ENCODE measurements at regions not wholly inside any gene's neighbourhood (a gene's known extent, or its start where the extent isn't known, plus 50 kb on each side); places are given as distances from the start of the nearest gene placed in this dataset.

DNA sequence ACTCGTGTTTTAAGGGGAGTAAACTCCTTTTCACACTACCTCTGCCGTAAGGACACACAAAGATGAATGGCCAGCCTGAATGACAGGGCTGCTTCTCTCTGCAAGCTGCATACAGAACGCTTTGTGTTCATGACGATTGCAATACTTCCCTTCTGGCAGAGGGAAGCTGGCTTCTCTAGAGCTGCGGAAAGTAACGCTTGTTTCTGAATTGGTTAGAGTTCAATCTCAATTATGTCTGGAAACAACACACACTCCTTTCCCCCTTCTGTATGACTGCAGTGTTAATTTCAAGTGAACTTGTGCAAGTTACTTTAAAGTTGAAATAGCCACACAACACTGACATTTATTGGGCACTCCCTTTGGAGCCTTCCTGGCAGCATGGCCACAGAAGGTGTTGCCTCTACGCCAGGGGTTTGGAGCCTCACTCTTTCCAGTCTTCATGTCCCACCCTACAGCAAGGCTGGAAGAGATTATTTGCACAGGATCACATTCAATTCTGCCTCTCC is 242.6 kb downstream of the NDFIP2 start:
- DNase-seq (ENCODE audit: low read depth in 2 of 2) = no peak

DNA sequence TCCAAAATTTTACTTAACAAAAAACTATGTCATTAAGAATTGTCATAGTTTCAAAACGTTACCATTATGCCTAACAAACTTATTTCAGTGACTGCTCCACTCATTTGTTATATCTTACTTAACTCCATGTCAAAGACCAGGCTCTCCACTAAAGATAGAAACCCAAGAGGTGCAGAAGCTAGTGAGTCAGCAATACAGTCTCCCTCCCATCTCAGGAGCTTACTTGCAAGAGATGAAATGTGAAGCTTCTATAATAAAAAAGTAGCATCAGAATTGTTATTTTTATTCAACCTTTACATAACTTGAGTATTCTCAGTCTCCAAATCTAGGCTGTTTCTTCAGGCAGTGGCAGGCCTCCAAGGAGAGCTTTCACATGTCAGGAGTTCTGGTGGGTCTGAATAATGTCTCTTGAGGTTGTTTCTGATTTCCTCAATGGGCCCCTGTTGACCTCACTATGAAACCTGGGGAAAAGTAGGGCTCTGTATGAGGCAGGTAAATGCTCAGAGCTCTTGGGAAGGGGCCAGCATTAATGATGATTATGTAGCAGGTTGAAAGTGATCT is 242.0 kb downstream of the NDFIP2 start:
- no peak for DNase-seq (ENCODE audit: low read depth in 2 of 2)

DNA sequence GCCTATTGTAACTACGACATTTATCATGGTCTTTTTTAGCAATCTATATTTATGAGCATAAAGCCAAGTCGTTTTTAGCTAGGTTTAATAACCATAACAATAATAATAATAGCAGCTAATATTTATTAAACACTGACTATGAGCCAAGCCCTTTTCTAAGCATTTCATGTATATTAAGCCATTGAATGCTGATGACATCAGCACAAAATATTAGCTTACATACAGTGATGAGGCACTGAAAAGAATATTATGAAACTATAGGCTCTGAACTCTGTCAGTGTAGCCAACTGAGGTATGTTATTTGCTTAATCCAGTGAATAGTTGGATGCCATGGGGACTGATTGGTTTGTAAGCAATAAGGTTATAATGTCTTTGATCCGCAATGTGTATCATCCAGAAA is 235.2 kb downstream of the NDFIP2 start:
- DNase-seq (ENCODE audit: low read depth in 2 of 2) = no peak

DNA sequence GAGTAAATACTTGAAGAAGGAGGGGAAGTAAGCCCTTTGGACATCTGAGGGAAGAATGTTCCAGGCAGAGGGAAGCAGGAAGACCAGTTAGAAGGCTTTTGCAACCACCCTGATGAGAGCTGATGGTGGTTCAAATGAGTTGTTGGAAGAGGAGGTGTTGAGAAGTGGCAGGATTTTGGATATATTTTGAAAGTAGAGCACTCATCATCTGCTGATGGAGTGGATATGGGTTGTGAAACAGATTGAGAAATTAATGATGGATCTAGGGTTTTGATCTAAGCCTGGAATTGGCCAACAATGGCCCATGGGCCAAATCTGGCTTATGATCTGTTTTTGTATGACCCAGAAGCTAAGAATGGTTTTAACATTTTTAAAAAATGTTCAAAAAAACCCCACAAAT is 230.7 kb downstream of the NDFIP2 start:
- no peak for DNase-seq (ENCODE audit: low read depth in 2 of 2)

DNA sequence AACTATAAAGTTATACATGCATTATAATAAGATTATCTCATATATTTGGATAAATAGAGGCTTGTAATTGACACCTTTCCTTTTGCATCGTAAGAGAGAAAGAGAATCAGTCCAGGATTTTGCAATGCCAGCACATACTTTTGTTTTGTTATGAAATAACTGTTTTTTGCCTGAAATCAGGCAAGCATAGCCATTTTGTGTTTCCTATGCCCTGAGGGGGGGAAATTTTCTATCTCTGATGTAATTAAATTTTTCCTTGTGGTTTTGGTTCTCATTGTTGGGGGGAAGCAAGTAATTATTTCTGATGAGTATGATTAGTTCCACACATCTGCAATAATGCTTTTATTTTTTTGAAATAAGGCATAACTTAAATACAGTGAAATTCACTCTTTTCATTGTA is 229.4 kb downstream of the NDFIP2 start:
- no peak for DNase-seq (ENCODE audit: low read depth in 2 of 2)

DNA sequence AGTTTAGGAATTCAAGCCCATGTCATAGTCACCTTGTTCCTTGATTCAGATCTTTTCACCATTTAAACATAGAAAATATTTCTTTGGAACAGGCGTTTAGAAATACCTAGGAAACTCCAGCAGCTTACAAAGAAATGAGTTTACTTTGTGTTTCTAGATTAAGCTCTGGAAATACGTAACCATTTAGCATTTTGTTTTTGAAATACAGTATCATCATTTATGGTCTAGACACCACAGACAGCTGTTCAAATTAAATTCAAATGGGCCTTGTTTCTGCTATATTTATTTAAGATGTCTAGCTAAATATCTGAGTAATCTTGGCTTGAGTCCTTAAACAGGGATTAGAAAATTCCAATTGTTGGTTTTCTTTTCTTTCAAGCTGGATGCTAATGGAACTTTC is 228.5 kb downstream of the NDFIP2 start:
- no peak for DNase-seq (ENCODE audit: low read depth in 2 of 2)

DNA sequence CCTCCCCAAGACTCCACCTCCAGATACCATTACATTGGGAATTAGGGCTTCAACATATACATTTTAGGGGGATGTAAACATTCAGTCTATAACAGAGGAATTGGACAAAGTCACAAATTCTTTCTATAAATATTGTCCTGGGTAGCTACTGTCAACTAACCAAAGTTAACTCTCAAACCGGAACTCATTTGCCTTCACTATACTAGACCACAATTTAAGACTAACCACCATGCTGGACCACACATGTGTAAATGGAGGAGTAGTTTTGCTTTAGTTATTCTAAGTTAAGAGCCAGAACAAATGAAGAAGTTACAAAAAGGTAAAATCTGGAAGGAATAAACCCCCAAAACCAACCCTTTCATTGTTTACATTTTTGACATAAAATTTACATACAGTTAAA is 222.8 kb downstream of the NDFIP2 start:
- no peak for DNase-seq (ENCODE audit: low read depth in 2 of 2)

DNA sequence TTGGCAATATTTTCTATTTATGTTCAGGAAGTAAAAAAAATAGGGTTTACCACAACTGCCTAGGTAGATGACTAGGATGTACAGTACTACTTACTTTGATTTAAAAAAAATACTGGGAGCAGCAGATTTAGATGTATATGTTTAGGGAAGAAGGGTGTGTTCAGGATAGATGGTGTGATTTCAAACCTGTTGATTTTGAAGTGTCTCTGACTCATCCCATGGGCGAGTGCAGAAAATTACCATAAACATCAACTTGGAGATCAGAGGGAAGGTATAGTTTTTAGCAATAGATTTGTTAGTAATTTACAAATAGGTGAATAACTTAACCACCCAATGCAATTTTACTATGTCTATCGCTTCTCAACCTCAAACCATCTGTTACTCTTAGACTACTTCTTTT is 214.8 kb downstream of the NDFIP2 start:
- DNase-seq (ENCODE audit: low read depth in 2 of 2) = no peak

DNA sequence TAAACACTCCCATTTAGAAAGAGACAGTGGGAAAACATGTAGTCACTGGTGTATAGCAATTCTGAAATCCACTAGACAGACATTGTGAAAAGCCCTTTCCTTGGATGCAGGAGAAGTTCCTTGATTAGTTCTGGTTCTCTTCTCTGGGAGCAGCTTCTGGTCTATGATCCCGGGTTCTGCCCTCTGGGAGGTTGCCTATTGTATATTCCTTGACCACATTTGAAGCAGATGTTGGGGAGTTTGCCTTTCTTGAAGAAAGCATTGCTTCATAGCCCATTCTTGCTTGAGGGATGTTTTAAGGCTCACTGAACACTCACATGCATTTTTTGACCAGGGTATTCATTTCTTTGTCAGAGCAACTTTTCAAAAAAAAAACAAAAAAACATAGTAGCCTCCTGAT is 211.9 kb downstream of the NDFIP2 start:
- no peak for DNase-seq (ENCODE audit: low read depth in 2 of 2)

DNA sequence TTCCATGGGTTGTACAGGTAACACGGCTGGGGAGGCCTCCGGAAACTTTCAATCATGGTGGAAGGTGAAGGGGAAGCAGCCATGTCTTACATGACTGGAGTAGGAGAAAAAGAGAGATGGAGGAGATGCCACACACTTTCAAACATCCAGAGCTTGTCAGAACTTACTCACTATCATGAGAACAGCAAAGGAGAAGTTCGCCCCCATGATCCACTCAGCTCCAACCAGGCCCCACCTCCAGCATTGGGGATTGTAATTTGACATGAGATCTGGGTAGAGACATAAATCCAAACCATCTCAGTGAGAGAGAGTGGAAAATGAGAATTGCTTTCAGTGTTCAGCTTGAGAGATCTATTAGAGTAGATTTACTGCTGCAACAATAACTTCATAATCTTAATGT is 210.9 kb downstream of the NDFIP2 start:
- DNase-seq (ENCODE audit: low read depth in 2 of 2) = no peak

DNA sequence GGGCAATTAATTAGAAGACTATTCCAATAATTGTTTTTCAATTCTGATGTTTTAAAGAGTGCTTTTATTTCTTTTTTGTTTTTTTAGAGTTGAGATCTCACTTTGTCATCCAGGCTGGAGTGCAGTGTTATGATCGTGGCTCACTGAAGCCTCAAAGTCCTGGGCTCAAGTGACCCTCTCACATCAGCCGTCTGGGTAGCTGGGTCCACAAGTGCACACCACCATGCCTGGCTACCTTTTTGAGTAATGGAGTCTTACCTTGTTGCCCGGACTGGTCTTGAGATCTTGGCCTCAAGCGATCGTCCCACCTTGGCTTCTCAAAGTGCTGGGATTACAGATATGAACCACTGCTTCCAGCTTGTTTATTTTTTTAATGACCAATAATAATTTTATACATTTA is 207.8 kb downstream of the NDFIP2 start:
- no peak for DNase-seq (ENCODE audit: low read depth in 2 of 2)

DNA sequence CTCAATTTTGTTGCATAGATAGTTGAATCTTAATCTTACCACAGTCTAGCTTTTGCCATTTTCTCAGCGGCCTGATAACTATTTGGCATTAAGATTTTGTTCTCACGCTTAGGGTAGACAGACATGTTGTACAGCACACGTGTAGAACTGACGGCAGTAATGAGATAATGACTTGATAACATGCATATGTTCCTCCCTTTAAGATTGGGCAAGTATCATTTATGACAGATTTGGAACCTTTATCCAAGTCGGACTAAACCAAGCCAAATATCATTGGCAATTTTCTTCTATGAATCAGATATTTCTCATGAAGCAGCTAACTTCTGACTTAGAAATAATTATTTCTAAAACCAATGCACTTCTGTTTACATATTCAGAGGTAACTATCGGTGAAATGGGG is 205.5 kb downstream of the NDFIP2 start:
- no peak for DNase-seq (ENCODE audit: low read depth in 2 of 2)

DNA sequence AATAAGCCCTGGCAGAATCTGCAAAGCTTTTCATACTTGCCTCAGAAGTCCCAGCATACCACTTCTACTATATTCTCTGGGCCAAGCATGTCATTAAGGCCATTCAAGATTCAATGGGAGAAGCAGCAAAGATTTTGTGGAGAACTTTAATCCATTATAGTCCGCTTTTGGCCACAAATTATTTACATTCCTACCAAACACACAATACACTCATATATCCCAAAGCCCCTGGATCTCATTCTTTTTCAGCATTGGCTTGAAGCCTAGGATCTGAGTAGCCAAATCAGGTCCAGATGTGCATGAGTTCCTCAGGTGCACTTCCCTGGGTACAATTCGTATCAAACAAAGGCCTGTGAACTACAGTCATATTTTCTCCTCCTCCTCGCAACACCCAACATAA is 203.4 kb downstream of the NDFIP2 start:
- no peak for DNase-seq (ENCODE audit: low read depth in 2 of 2)

DNA sequence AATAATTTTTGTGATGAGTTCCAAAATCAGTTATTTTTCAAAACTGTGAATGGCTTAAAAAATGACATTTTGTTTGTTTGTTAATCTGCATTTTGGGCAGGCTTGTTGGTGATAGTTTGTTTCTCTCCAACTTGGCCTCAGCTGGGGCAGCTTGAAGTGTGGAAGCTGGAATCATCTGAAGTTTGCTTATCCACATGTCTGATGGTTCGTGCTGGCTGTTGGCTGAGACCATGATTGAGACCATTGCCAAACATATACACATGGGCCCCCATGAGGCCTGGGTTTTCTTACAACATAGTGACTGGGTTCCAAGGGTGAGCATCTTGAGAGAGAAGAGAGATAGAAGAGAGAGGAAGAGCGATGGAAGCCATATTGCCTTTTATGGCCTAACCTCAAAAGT is 201.2 kb downstream of the NDFIP2 start:
- no peak for DNase-seq (ENCODE audit: low read depth in 2 of 2)

DNA sequence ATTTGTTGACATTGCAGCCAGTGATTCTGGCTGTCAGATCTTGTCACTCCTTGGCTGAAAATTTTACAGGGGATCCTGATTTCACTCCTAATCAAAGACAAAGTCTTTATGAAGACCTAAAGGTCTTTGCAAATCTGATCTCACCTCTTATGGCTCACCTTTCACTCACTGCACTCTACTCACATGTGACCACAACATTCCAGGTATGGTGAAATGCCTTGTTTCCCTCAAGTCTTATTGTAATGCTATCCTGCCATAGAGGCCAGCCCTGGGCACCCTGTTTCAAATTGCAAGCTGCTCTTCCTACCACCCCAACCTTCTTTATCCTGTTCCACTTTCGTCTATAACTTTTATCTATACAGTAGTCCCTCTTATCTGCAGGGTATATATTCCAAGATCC is 200.1 kb downstream of the NDFIP2 start:
- DNase-seq (ENCODE audit: low read depth in 2 of 2) = no peak

DNA sequence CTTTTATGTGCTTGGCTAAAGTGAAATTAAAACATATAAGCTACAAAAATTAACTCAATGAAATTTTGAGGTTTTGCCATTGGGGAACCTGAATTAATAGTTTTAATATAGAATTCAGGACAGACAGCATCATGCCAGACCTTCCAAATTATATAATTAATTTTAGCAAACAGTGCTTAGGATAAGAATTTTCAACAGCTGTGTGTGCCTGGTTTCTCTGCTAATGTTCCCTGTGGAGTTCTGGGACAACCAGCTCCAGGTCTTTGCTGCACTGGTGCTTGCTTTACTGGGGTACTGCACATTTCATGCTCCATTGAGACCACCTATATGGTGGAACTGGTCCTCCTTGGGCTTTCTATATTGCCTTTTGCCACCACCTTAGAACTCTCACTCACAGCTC is 199.5 kb downstream of the NDFIP2 start:
- no peak for DNase-seq (ENCODE audit: low read depth in 2 of 2)

DNA sequence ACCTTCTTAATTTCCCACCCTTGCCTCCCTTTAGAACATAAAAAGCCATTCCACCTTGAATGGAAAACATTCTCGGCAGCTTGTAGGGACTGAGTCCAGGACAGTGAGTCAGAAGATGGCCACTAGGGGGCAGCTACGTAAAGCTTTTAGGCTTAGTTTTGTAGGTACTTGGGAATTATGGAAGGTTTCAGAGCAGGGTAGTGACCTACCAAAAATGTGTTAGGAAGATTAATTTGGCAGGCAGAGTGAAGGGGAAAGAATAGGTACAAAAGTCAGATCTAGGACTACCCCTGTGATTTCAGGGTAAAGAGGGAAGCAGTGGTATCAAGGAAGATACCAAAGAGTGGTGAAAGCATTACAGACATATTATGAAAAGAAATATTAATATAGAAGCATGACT is 198.4 kb downstream of the NDFIP2 start:
- DNase-seq (ENCODE audit: low read depth in 2 of 2) = no peak

DNA sequence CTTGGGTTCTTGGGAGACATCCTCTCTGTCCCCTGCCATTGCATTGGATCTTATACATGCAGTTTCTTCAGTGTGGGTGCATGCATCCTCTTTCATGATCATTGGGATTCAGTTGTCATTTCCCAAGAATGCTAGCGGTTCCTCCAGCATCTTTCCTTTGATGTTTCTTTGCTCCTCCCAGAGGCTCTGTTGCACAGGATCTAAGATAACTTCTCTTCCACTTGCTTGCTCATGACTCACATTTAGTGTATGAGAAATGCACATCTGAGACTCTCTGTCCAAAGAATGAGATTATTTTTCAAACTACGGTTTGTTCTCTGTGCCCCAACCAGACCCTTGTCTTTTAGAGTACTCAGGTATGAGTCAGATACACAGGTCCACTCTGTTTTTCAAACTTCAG is 197.1 kb downstream of the NDFIP2 start:
- no peak for DNase-seq (ENCODE audit: low read depth in 2 of 2)

DNA sequence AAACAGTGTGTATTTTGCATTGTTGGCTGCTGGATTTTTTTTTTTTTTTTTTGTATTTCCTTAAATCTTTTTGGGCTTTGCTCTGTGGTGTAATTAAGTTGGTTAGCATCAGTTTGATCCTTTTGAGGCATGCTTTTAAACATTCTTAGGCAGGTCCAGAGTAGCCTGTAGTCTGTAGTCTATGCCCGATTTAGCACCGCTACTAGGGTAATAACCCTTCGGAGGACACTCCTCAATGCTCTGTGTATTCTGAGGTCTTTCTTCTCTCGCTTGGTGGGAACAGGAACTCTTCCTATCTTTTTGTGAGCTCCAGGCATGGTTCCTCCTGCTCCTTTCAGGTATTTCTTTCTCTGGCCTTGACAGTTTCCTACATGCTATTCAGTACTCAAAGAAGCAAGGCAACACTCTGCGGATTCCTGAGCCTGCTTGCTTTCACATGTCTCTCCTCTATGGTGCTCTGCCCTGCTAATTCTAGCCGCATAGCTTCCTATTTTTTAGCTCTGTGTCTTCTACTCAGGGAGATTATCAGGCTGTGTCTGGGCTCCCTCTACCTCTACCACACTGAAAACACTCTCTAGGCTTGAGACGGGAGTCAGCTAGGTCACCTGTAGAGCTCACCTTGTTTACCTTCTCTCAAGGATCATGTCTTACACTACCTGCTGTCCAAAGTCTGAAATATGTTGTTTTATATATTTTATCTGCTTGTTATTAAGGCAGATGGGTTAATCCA is 195.1 kb downstream of the NDFIP2 start:
- DNase-seq (ENCODE audit: low read depth in 2 of 2) = no peak

DNA sequence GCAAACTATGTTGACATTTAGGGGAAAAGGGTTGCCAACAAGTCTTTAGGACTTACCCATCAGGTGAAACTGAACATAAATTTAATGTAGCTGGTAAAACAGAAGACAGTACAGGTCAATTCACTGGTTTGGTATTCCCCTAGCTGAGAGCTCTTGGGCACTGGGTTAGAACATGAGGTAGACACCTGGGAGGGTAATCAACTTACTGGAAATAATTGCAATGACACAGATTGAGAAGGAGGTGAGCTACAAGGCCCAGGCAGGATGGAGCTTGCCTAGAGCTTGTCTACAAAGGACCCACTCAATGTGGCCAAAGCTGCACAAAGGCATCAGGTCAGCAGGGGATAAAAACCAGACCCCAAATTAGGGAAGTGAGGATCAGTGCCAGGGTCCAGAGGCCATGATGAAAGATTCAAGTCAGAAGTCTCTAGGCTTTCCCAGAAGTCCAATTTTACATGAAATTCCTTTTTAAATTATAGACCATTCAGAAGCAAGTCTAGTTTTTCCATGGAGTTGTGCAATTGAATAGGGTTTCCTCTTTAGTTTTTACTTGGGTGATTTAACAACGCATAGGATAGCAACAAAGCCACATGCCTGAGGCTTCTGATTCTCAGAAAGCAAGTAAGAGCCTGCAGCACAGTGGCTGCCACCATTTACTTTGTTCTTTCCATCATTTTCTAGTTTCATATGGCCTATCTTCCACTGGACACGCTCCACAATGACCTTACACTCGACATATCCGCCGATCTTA is 194.0 kb downstream of the NDFIP2 start:
- DNase-seq (ENCODE audit: low read depth in 2 of 2) = no peak

DNA sequence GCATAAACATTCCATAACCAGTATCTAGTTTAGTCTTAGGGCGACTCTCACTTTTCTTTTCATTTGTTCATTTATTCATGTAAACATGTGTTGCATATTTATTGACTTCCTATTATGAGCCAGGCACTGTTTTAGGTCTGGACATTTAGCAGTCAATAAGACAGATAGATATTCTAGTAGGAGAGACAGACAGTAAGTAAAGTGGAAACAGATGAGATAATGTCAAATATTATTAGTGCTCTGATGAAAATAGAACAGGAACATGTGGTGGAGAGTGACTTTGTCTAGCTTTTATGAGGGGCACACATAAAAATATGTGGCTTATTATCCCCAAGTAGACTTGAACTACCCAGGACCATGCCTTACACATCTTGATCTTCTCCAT is 193.0 kb downstream of the NDFIP2 start:
- no peak for DNase-seq (ENCODE audit: low read depth in 2 of 2)

DNA sequence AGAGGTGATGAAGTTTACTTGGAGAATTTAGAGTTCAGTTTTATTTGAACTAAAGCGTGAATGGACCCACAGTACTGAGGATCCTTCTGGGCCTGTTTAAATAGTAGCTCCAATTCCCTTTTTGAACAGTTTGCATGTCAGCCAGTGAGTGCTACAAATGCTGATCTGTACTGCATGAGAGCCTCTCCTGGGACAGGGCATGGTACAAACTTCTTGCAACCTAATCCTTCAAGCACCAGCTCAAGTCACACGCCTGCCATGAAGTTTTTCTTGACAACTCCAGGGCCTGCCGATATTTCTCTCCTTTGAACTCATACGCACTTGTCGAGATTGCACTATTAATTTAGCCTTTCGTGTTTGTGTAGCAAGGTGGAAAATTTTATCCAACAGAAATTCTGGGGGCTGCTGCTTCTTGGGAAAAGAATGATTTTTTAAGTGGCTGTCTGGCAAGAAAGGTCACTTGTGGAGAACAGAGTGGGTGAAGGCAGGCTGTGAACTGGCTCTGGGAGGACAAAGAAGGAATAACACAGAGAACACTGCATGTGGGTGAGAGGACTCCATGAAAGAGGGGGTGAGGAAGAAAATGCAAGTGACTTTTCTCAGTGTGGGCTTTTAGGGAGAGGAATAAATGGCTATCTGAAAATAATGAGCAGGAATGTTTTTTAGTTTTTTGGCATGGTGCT is 192.5 kb downstream of the NDFIP2 start:
- DNase-seq (ENCODE audit: low read depth in 2 of 2) = no peak

DNA sequence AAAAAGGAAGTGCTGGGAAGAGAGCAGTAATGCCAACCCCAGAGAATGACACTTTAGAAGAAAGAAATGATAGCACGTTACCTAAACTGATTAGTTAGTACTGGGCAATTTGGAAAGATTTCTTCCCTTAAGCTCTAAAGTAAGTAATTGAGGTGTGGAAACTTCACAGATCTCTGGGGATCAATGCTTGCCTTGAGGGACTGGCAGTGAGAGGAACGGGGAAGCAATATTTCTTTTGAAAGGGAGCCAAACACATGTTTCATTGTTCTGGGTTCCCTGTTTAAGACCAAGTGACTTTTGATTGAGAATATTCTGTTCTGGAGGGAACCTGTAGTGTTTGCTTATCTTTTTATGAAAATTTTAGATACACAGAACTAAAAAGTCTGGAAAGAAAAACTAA is 190.5 kb downstream of the NDFIP2 start:
- DNase-seq (ENCODE audit: low read depth in 2 of 2) = no peak

All from stimulated activated CD8-positive, alpha-beta memory T cell treated with anti-CD3 and anti-CD28 coated beads, Interleukin-7, amount 100 ng/mL, for 1 hour (primary cell).